H9 (cell line): ENCODE measurements at regions not wholly inside any gene's neighbourhood (a gene's known extent, or its start where the extent isn't known, plus 50 kb on each side); places are given as distances from the start of the nearest gene placed in this dataset.

Experiments
- DNase-seq: peaks from one replicate; pipeline ENCODE4 v3.0.0-alpha.2; 2017
- H2AFZ ChIP-seq: one replicate; pipeline ENCODE4 v1.6.1; 2013; ENCODE audit warnings: mild to moderate bottlenecking, low read length, control low read depth, moderate library complexity
- H2AK5ac ChIP-seq: 2 replicates; pipeline ENCODE4 v1.6.1; 2013; ENCODE audit warnings: low read length, control low read depth, mixed read lengths; ENCODE audit not compliant: insufficient read length
- H2BK120ac ChIP-seq: one replicate; pipeline ENCODE4 v1.6.1; 2013; ENCODE audit warnings: low read depth, mild to moderate bottlenecking, low read length, control low read depth, inconsistent platforms; ENCODE audit not compliant: poor library complexity, severe bottlenecking
- H2BK12ac ChIP-seq: 2 replicates; pipeline ENCODE4 v1.6.1; 2013; ENCODE audit warnings: low read length, control low read depth, mixed read lengths, low read depth; ENCODE audit not compliant: insufficient read length
- H2BK15ac ChIP-seq: 2 replicates; pipeline ENCODE4 v1.6.1; 2013; ENCODE audit warnings: low read depth, low read length, control low read depth
- H2BK20ac ChIP-seq: one replicate; pipeline ENCODE4 v1.6.1; 2013; ENCODE audit warnings: low read depth, mild to moderate bottlenecking, low read length, control low read depth, inconsistent platforms; ENCODE audit not compliant: poor library complexity, severe bottlenecking
- H2BK5ac ChIP-seq: 2 replicates; pipeline ENCODE4 v1.6.1; 2013; ENCODE audit warnings: low read length, control low read depth, mixed read lengths; ENCODE audit not compliant: insufficient read length
- H3K14ac ChIP-seq: 2 replicates; pipeline ENCODE4 v1.6.1; 2013; ENCODE audit warnings: low read length, control low read depth; ENCODE audit not compliant: insufficient read depth
- H3K18ac ChIP-seq: 2 replicates; pipeline ENCODE4 v1.6.1; 2013; ENCODE audit warnings: low read depth, mild to moderate bottlenecking, mixed read lengths, low read length, control low read depth; ENCODE audit not compliant: insufficient read length
- H3K23ac ChIP-seq: 2 replicates; pipeline ENCODE4 v1.6.1; 2013; ENCODE audit warnings: low read length, control low read depth, mixed read lengths, low read depth; ENCODE audit not compliant: insufficient read length
- H3K23me2 ChIP-seq: 2 replicates; pipeline ENCODE4 v1.6.1; 2013; ENCODE audit warnings: low read depth, mild to moderate bottlenecking, mixed read lengths, low read length, control low read depth; ENCODE audit not compliant: insufficient read length, poor library complexity, severe bottlenecking
- H3K27ac ChIP-seq: 2 replicates; pipeline ENCODE4 v1.5.1; 2013; ENCODE audit warnings: low read length, control low read depth, mixed read lengths, low read depth; ENCODE audit not compliant: insufficient read length
- H3K27me3 ChIP-seq: 2 replicates; pipeline ENCODE4 v1.6.1; 2013; ENCODE audit warnings: low read length, control low read depth, inconsistent platforms; ENCODE audit not compliant: insufficient read depth
- H3K4ac ChIP-seq: 2 replicates; pipeline ENCODE4 v1.6.1; 2013; ENCODE audit warnings: low read depth, mild to moderate bottlenecking, control low read depth, inconsistent platforms, low read length, moderate library complexity
- H3K4me1 ChIP-seq: 2 replicates; pipeline ENCODE4 v1.6.1; 2013; ENCODE audit warnings: low read length, control low read depth, inconsistent platforms; ENCODE audit not compliant: insufficient read depth
- H3K4me2 ChIP-seq: 2 replicates; pipeline ENCODE4 v1.6.1; 2013; ENCODE audit warnings: low read length, control low read depth, mixed read lengths; ENCODE audit not compliant: insufficient read length, insufficient read depth
- H3K56ac ChIP-seq: 2 replicates; pipeline ENCODE4 v1.6.1; 2013; ENCODE audit warnings: low read depth, mild to moderate bottlenecking, mixed read lengths, low read length, control low read depth; ENCODE audit not compliant: insufficient read length
- H3K79me1 ChIP-seq: 2 replicates; pipeline ENCODE4 v1.6.1; 2013; ENCODE audit warnings: low read depth, mild to moderate bottlenecking, moderate library complexity, low read length, control low read depth, inconsistent platforms; ENCODE audit not compliant: insufficient read depth, poor library complexity, severe bottlenecking
- H3K79me2 ChIP-seq: 2 replicates; pipeline ENCODE4 v1.6.1; 2013; ENCODE audit warnings: low read length, control low read depth, inconsistent platforms; ENCODE audit not compliant: insufficient read depth
- H3K9ac ChIP-seq: 2 replicates; pipeline ENCODE4 v1.6.1; 2013; ENCODE audit warnings: low read length, control low read depth, mixed read lengths; ENCODE audit not compliant: insufficient read length; ENCODE audit errors: extremely low read depth
- H3K9me3 ChIP-seq: one replicate; pipeline ENCODE4 v1.6.1; 2013; ENCODE audit warnings: low read depth, low read length, inconsistent platforms; ENCODE audit not compliant: control insufficient read depth
- H3T11ph ChIP-seq: one replicate; pipeline ENCODE4 v1.6.1; 2013; ENCODE audit warnings: mild to moderate bottlenecking, low read length, control low read depth, inconsistent platforms
- H4K20me1 ChIP-seq: one replicate; pipeline ENCODE4 v1.6.1; 2013; ENCODE audit not compliant: control insufficient read depth, insufficient read length, insufficient read depth
- H4K5ac ChIP-seq: 2 replicates; pipeline ENCODE4 v1.6.1; 2013; ENCODE audit warnings: low read depth, mild to moderate bottlenecking, mixed read lengths, low read length, control low read depth; ENCODE audit not compliant: insufficient read length
- H4K8ac ChIP-seq: replicated peaks from 2 replicates; pipeline ENCODE4 v1.6.1; 2013; ENCODE audit warnings: low read length, control low read depth, mixed read lengths, low read depth; ENCODE audit not compliant: insufficient read length
- H4K91ac ChIP-seq: 2 replicates; pipeline ENCODE4 v1.6.1; 2013; ENCODE audit warnings: low read depth, mild to moderate bottlenecking, moderate library complexity, mixed read lengths, low read length, control low read depth; ENCODE audit not compliant: insufficient read length
- H3K27ac Mint-ChIP-seq, 3 experiments: 2 replicates in 2 of 3; 3 replicates in 1 of 3; pipeline ENCODE4 v1.8.0; 2020 to 2021; ENCODE audit warnings: mixed read lengths in 3 of 3, mild to moderate bottlenecking in 1 of 3, moderate library complexity in 1 of 3
- H3K27me3 Mint-ChIP-seq: 2 replicates; pipeline ENCODE4 v1.8.0; 2021; ENCODE audit warnings: low read depth, mild to moderate bottlenecking, moderate library complexity, mixed read lengths
- H3K36me3 Mint-ChIP-seq, 3 experiments: 2 replicates in 2 of 3; 3 replicates in 1 of 3; pipeline ENCODE4 v1.8.0; 2020 to 2021; ENCODE audit warnings: low read depth in 3 of 3, mixed read lengths in 3 of 3; ENCODE audit not compliant: insufficient read depth in 1 of 3
- H3K4me1 Mint-ChIP-seq, 2 experiments: 2 replicates each; pipeline ENCODE4 v1.8.0; 2020; ENCODE audit warnings: mixed read lengths in 2 of 2
- H3K4me3 Mint-ChIP-seq, 2 experiments: 2 replicates in 1 of 2; 3 replicates in 1 of 2; pipeline ENCODE4 v1.8.0; 2020 to 2021; ENCODE audit warnings: mild to moderate bottlenecking in 2 of 2, mixed read lengths in 2 of 2, moderate library complexity in 1 of 2
- H3K9me3 Mint-ChIP-seq, 2 experiments: 2 replicates in 1 of 2; 3 replicates in 1 of 2; pipeline ENCODE4 v1.8.0; 2020; ENCODE audit warnings: mild to moderate bottlenecking in 2 of 2, mixed read lengths in 2 of 2, moderate library complexity in 1 of 2
- WGBS: extraction: QIAGEN DNeasy Blood & Tissue Kit; methylation state at CpG from one replicate; pipeline ENCODE4 v1.1.7; 2013; ENCODE audit warnings: missing lambda C conversion rate, low lambda C conversion rate, mixed read lengths; ENCODE audit not compliant: insufficient read length; ENCODE audit errors: extremely low coverage; 5-methylcytosine and 5-hydroxymethylcytosine counted together
- TF ChIP-seq, protein P1 (sequence below): fragments of 200-600 bp; sonication (generic); conservative IDR thresholded peaks from 3 replicates; pipeline ENCODE4 v1.8.0; 2021; ENCODE audit warnings: antibody characterized with exemption, mild to moderate bottlenecking

DNA sequence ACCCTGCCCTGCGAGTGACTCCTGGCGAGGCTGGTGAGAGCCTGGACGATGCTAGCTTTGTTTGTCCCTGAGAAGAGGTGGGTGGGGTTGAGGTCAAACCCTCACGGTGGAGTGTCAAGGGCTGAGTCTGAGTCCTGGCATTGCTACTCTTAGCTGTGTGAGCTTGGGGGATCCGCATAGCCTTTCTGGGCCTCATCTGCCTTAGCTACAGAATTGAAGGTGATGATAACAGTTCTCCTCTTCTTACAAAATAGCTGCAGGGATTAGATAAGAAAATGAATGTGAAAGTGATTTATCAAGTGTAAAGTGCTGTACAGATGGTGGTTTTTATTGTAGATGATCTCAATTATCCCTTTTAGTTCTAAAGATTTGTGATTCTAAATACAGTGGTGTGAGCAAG, 144.6 kb downstream of the LPIN1 start:
- H3K4ac ChIP-seq = no peak overlapping the region
- peaks cover 2 to 4% of the 10 kb centered on the region in 2 experiments; a peak in 3 of 4 replicates for H3K4me1 Mint-ChIP-seq
- H2BK120ac ChIP-seq = no peak overlapping the region
- H3K9me3 Mint-ChIP-seq = peaks cover 29 to 36% of the 10 kb centered on the region in 2 experiments
- H3K27ac ChIP-seq = no peak overlapping the region
- no peak overlapping the region for H2AK5ac ChIP-seq
- H4K5ac ChIP-seq = no peak overlapping the region
- no peak overlapping the region for H2BK12ac ChIP-seq
- no peak overlapping the region for H3K56ac ChIP-seq
- H2BK15ac ChIP-seq = no peak overlapping the region
- H3K18ac ChIP-seq = no peak overlapping the region
- H3T11ph ChIP-seq = no peak overlapping the region
- no peak overlapping the region for H3K23ac ChIP-seq
- no peaks in the 10 kb centered on the region for H4K20me1 ChIP-seq
- no peak overlapping the region for H3K14ac ChIP-seq
- H3K4me3 Mint-ChIP-seq = no peak overlapping the region
- H2AFZ ChIP-seq = no peak overlapping the region
- no peaks in the 10 kb centered on the region for H3K79me1 ChIP-seq
- H3K4me1 ChIP-seq = no peaks in the 10 kb centered on the region; the same call in 1 of the 2 replicates
- no peaks in the 10 kb centered on the region for H3K79me2 ChIP-seq
- H3K27ac Mint-ChIP-seq = no peak overlapping the region
- no peak for DNase-seq
- no peak overlapping the region for H2BK5ac ChIP-seq
- H3K23me2 ChIP-seq = no peaks in the 10 kb centered on the region
- H4K8ac ChIP-seq = no peak overlapping the region
- TF ChIP-seq, protein P1, sequence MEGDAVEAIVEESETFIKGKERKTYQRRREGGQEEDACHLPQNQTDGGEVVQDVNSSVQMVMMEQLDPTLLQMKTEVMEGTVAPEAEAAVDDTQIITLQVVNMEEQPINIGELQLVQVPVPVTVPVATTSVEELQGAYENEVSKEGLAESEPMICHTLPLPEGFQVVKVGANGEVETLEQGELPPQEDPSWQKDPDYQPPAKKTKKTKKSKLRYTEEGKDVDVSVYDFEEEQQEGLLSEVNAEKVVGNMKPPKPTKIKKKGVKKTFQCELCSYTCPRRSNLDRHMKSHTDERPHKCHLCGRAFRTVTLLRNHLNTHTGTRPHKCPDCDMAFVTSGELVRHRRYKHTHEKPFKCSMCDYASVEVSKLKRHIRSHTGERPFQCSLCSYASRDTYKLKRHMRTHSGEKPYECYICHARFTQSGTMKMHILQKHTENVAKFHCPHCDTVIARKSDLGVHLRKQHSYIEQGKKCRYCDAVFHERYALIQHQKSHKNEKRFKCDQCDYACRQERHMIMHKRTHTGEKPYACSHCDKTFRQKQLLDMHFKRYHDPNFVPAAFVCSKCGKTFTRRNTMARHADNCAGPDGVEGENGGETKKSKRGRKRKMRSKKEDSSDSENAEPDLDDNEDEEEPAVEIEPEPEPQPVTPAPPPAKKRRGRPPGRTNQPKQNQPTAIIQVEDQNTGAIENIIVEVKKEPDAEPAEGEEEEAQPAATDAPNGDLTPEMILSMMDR = no peak
- no peak overlapping the region for H4K91ac ChIP-seq
- H3K9me3 ChIP-seq = no peaks in the 10 kb centered on the region
- peaks cover 13 to 24% (median 14%) of the 10 kb centered on the region in 3 experiments for H3K36me3 Mint-ChIP-seq
- no peak overlapping the region for H3K4me2 ChIP-seq
- peaks cover 2% of the 10 kb centered on the region for H3K27me3 Mint-ChIP-seq
- WGBS = no CpG with 5 or more reads among the region's 5 CpGs
- no peak overlapping the region for H3K9ac ChIP-seq
- no peaks in the 10 kb centered on the region for H3K27me3 ChIP-seq
- no peak overlapping the region for H2BK20ac ChIP-seq
